ENCODE measurements at regions not wholly inside any gene's neighbourhood (a gene's known extent, or its start where the extent isn't known, plus 50 kb on each side); places are given as distances from the start of the nearest gene placed in this dataset.

DNA sequence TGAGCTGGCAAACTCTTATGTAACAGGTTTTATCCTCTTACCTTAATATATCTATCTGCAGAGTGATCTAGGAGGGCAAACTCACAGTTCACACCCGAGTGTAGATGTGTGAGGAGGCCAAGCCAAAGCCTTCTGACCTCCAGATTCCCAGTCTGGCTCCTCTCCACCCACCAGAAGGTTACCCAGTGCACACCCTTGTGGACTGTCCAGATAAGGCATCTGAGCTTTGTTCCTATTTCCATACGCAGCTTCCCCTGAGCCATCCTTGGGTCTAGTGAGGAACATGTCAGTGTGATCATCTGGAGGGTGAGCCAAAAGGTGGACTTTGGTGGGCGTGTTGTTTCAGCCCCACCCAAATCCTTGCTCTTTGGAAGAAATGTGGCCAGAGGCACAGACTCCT is 203.0 kb upstream of the MEOX2 start:
- Mint-ChIP-seq H3K27me3 (no peaks in the 10 kb centered on the region), H3K4me3 (no peak overlapping the region), H3K36me3 (peaks cover 3% of the 10 kb centered on the region), H3K9me3 (peaks cover 3% of the 10 kb centered on the region), H3K27ac (no peak overlapping the region), H3K4me1 (ENCODE audit: low read depth in 2 of 2) (no peaks in the 10 kb centered on the region)
- DNase-seq (ENCODE audit: low spot score), result no peak
- no peak for ATAC-seq

DNA sequence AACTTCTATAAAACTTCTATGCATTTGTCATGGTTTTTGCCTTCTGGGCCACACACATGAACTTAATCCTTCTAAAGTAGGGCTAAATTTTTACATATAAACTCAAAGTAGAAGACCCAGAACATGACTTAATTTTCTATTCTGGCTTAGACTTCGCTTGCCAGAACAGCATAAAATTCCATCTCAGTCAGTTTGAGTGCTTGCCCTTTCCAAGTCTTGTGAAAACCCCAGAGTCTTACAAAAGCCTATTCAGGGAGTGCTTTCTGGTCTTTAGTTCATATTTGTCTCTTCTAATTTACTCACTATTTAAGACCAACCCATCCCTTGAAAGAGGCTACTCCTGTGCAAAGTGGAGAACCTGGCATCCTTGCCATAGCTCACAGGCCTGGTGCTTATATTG is 201.6 kb upstream of the MEOX2 start:
- no peak overlapping the region for H3K4me3 Mint-ChIP-seq
- H3K27ac Mint-ChIP-seq, result no peak overlapping the region
- ATAC-seq, result no peak
- H3K9me3 Mint-ChIP-seq, result no peaks in the 10 kb centered on the region
- H3K36me3 Mint-ChIP-seq, result no peaks in the 10 kb centered on the region
- no peaks in the 10 kb centered on the region for H3K27me3 Mint-ChIP-seq
- DNase-seq (ENCODE audit: low spot score), result no peak
- H3K4me1 Mint-ChIP-seq (ENCODE audit: low read depth in 2 of 2), result no peaks in the 10 kb centered on the region

DNA sequence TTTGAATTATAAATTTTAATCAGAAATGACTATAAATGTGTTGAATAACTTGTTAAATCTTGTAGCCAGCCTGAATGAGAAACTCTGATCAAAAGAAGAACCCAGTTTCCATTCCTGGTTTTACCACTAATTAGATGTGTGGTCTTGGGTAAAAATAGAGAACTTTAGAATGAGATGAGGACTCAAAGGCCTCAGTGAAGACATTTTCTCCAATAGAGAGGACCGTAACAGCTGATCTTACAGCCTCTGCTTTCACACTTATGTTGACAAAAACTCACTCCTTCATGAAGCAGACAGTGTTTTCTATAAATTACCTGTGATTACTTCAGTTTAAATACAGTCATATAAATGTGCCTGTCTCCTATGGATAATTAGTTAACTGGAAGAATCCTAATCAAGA is 200.1 kb upstream of the MEOX2 start:
- no peaks in the 10 kb centered on the region for H3K4me1 Mint-ChIP-seq (ENCODE audit: low read depth in 2 of 2)
- no peak overlapping the region for H3K27ac Mint-ChIP-seq
- H3K9me3 Mint-ChIP-seq, result no peaks in the 10 kb centered on the region
- H3K27me3 Mint-ChIP-seq, result no peaks in the 10 kb centered on the region
- DNase-seq (ENCODE audit: low spot score) (no peak), ATAC-seq (no peak)
- H3K36me3 Mint-ChIP-seq, result no peaks in the 10 kb centered on the region
- no peak overlapping the region for H3K4me3 Mint-ChIP-seq

DNA sequence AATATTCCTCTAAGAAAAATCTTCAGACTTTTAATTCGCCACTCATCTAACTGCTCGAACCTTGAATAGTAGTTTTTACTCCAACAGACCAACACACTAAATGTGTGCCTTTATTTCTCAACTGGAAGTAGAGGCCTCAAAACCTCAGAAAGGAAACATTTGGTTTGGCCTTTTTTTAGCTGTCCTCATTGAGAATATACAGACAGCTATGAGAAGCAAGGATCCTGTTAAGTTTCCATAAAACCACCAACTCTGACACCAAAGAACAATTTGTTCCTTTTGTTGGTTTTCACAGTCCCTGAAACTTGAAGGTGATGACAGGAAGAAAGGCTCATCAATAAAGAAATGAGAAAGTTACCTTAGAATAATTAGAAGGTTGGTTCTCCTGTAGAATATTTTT is 199.2 kb upstream of the MEOX2 start:
- H3K27ac Mint-ChIP-seq, result no peak overlapping the region
- H3K36me3 Mint-ChIP-seq, result no peaks in the 10 kb centered on the region
- no peaks in the 10 kb centered on the region for H3K9me3 Mint-ChIP-seq
- no peak for ATAC-seq
- H3K4me1 Mint-ChIP-seq (ENCODE audit: low read depth in 2 of 2), result no peaks in the 10 kb centered on the region
- no peak overlapping the region for H3K4me3 Mint-ChIP-seq
- no peaks in the 10 kb centered on the region for H3K27me3 Mint-ChIP-seq
- DNase-seq (ENCODE audit: low spot score), result no peak

DNA sequence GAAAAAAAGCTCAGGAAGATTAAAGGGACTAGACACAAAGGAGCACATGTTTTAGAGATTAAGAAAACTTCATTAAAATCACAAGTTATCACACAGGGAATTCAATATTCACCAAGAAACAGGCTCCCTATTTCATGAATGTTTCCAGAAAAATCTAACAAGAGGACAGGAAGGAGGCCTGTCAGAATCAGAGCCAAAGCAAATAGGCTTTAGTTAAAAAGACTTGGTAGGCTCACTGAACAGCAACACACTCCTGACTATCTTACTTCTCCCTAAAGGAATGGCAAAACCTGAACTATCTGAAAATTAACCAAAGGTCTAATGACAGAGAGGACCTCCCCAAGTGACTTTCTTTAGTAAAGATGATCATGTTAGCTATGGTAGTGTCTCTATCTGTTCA is 188.3 kb upstream of the MEOX2 start:
- no peak overlapping the region for H3K27ac Mint-ChIP-seq
- ATAC-seq (no peak), DNase-seq (ENCODE audit: low spot score) (no peak)
- H3K27me3 Mint-ChIP-seq, result no peaks in the 10 kb centered on the region
- no peaks in the 10 kb centered on the region for H3K36me3 Mint-ChIP-seq
- peaks cover 8% of the 10 kb centered on the region for H3K9me3 Mint-ChIP-seq
- no peaks in the 10 kb centered on the region for H3K4me1 Mint-ChIP-seq (ENCODE audit: low read depth in 2 of 2)
- no peak overlapping the region for H3K4me3 Mint-ChIP-seq

DNA sequence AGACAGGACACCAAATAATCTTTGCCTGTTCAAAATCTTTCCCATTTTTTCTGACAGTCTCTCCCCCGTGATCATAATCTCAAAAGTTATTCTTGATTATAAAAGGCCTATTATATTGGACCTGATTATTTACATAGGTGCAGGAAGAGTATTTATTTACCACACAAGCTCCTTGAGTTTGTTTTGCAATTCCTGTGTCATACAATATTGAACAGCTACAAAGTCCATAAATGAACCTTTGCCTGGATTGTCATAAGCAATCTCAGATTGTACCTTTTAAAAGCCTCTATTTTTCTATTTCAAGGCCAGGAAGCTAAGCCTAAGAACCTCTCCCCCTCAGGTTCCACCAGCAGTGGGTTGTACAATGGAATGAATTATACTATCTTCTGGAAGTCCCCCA is 183.9 kb upstream of the MEOX2 start:
- ATAC-seq (no peak), DNase-seq (ENCODE audit: low spot score) (no peak)
- Mint-ChIP-seq H3K9me3 (peaks cover 11% of the 10 kb centered on the region), H3K27ac (no peak overlapping the region), H3K4me3 (no peak overlapping the region), H3K27me3 (no peaks in the 10 kb centered on the region), H3K36me3 (no peaks in the 10 kb centered on the region), H3K4me1 (ENCODE audit: low read depth in 2 of 2) (no peaks in the 10 kb centered on the region)

DNA sequence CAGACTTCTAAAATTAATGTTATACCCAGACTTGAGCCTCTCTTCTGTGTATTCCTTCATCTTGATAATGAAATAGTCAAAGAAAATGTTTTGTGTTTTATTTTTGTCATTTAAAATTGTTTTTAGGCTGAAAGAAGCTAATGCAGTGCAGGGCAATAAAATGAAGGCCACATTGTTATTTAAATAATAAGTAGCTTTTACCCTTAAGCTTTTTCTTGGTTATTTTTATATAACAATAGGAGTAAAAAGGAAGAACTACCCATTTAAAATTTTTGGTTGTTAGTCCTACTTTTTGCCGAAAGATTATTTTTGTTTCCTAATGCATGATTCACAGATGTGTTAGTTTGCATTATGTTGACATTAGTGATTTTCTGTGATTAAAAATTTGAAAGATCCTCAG is 181.0 kb upstream of the MEOX2 start:
- Mint-ChIP-seq H3K27ac (no peak overlapping the region), H3K4me1 (ENCODE audit: low read depth in 2 of 2) (no peaks in the 10 kb centered on the region), H3K4me3 (no peak overlapping the region), H3K27me3 (no peaks in the 10 kb centered on the region), H3K9me3 (peaks cover 19% of the 10 kb centered on the region), H3K36me3 (no peaks in the 10 kb centered on the region)
- no peak for ATAC-seq
- DNase-seq (ENCODE audit: low spot score), result no peak

DNA sequence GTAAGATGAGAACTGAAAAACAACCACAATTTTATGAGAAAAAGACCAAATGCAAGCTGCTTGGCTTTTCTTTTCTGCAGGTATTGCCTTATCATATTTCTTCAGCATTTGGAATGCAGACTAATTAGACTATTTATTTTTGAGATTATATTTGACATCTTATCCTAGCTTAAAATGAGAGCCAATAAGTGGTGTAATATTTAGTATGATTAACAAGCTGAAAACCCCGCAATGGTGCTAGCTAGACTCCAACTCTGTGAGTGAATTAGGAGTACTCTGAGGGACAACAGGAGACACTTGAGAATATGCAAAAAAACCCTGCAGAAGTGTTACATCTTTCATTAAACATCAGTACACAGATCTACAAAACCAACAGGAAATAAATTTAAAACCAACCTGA is 180.3 kb upstream of the MEOX2 start:
- ATAC-seq (no peak), DNase-seq (ENCODE audit: low spot score) (no peak)
- no peaks in the 10 kb centered on the region for H3K27me3 Mint-ChIP-seq
- H3K4me1 Mint-ChIP-seq (ENCODE audit: low read depth in 2 of 2), result no peaks in the 10 kb centered on the region
- H3K36me3 Mint-ChIP-seq, result no peaks in the 10 kb centered on the region
- H3K9me3 Mint-ChIP-seq, result peaks cover 24% of the 10 kb centered on the region
- H3K27ac Mint-ChIP-seq, result no peak overlapping the region
- no peak overlapping the region for H3K4me3 Mint-ChIP-seq

DNA sequence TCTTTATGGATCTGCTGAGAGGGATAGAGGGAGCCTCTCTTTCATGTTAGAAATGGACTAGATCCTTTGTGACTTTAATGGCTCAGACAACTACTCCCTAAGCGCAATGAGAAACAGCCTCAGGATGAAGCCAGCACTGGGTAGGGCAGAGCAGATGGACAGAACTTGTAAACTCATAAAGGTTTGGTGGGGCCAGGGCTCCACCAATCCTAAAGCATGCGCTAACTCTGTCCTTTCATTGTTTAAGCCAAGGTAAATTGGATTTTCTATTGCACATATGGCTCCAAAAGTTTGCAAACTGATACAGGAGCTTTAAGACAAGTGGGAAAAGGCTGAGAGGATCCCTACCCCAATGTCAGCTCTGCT is 178.1 kb upstream of the MEOX2 start:
- Mint-ChIP-seq H3K9me3 (peaks cover 22% of the 10 kb centered on the region), H3K27me3 (no peaks in the 10 kb centered on the region), H3K27ac (no peak overlapping the region), H3K4me3 (no peak overlapping the region), H3K4me1 (ENCODE audit: low read depth in 2 of 2) (no peaks in the 10 kb centered on the region), H3K36me3 (no peaks in the 10 kb centered on the region)
- DNase-seq (ENCODE audit: low spot score) (no peak), ATAC-seq (no peak)

DNA sequence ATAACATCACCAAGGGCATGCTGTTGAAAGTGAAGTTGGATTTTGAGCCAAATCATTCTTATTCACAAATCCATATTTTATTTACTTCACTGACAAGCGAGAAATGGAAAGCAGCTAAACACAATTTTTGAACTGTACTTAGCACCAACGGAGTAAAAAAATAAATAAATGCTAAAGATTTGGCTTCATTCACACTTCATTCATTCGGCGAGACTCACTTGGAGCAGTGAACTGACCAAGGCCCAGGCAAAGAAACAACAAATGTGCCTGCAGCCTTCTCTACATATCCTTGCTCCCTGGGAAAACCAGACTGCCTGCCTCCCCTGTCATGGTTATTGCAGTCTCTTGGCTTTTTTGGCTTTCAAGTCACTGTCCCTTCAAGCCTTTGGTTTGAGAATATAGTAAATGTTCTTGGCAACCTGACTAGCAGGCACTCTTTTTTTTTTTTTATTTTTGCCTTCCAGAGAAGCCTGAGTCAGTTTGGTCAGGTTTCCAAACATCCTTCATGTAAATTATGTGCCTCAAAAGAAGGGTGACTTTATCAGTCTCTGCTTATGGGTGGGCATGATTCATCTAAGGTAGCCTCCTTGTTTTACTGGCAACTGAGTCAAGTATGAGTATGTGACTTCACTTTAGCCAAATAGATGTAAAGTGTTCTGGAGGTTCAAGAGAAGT is 177.6 kb upstream of the MEOX2 start:
- Mint-ChIP-seq H3K27ac (no peak overlapping the region), H3K4me1 (ENCODE audit: low read depth in 2 of 2) (no peaks in the 10 kb centered on the region), H3K27me3 (no peaks in the 10 kb centered on the region), H3K36me3 (no peaks in the 10 kb centered on the region), H3K9me3 (peaks cover 25% of the 10 kb centered on the region), H3K4me3 (no peak overlapping the region)
- no peak for ATAC-seq
- DNase-seq (ENCODE audit: low spot score), result no peak

DNA sequence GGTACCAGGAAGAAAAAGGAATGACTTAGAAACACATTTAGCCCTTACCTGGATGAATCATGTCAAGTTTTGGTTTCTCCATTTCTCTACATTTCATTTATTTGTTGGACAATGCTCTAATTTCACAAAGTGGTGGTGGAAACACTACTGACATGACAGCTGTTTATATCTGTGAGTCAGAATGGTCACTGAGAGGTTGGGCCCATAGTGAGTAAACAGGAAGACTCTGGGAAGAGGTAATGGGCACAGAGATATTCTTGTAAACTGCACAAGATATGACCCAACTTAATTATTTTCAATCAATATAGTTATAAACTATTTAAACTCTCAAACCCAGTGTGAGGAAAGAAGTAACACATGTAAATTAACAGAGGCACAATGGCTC is 176.3 kb upstream of the MEOX2 start:
- Mint-ChIP-seq H3K27ac (no peak overlapping the region), H3K36me3 (no peaks in the 10 kb centered on the region), H3K27me3 (no peaks in the 10 kb centered on the region), H3K9me3 (peaks cover 27% of the 10 kb centered on the region), H3K4me1 (ENCODE audit: low read depth in 2 of 2) (no peaks in the 10 kb centered on the region), H3K4me3 (no peak overlapping the region)
- DNase-seq (ENCODE audit: low spot score), result no peak
- ATAC-seq, result no peak

DNA sequence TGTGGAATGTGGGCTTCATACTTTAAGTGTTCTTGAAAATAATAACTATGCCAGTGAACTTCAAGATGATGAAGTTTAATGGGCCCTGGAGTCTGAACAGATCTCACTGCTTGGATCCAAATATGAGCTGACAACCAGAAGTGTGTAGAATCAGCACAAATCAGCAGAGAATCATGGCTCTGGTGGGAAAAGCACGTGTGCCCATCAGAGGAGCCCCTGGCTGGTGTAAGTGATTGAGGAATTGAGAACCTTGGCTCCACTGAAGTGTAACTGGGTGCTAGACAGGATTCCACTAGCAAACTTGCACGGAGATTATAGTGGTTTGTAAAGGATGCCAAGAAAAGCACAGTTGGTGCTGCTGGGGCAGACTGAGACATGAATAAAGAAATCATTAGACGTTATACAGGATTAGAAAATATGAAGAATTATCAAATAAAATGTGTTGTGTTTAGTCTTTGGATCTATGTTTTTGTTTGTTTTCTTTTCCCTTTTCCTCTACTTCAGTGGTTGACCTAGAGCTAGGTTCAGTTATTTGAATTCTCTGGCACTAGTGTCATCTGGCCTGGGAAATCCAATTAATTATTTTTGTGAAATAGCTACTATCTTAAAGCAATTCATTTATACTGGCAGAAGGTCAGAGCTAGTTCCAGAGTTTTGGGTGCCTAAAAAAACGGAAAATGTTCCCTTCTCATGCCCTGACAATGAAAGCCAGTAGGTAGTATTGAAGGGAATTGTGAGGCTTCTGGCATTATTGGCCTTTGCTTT is 175.7 kb upstream of the MEOX2 start:
- Mint-ChIP-seq H3K36me3 (no peaks in the 10 kb centered on the region), H3K4me3 (no peak overlapping the region), H3K4me1 (ENCODE audit: low read depth in 2 of 2) (no peaks in the 10 kb centered on the region), H3K27me3 (no peaks in the 10 kb centered on the region), H3K27ac (no peak overlapping the region), H3K9me3 (peaks cover 27% of the 10 kb centered on the region)
- DNase-seq (ENCODE audit: low spot score), result no peak
- ATAC-seq, result no peak

DNA sequence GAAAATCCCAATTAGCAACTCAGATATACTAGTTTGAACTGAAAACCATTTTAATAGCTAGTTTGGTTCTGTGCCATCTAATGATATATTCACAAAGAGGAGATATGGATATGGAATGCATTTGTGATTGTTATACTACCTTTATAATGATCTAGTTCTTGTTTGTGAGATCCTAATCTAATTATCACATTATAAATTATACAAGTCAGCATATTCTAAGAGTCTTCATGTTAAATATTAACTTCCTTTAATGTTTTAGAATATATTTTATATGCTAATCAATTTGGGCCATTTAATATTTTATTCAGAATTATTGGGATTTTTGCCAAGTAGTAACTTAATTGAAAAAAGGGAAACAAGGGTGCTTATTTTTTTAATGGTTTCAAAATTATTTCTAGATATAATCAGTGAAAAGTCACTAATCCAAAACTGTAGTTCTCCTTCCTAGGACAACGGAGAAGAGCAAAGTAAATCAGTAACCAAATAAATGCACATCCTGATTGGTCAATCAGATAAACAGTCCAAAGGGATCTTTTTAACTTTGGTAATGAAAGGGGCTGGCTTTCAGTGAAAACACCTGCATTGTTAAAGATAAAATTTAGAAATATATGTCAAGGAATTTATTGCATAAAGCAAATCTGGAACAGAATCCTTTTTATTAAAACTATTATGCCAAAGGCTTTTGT is 173.9 kb upstream of the MEOX2 start:
- no peak overlapping the region for H3K27ac Mint-ChIP-seq
- peaks cover 20% of the 10 kb centered on the region for H3K9me3 Mint-ChIP-seq
- H3K4me1 Mint-ChIP-seq (ENCODE audit: low read depth in 2 of 2), result no peaks in the 10 kb centered on the region
- DNase-seq (ENCODE audit: low spot score) (no peak), ATAC-seq (no peak)
- H3K27me3 Mint-ChIP-seq, result no peaks in the 10 kb centered on the region
- H3K36me3 Mint-ChIP-seq, result no peaks in the 10 kb centered on the region
- H3K4me3 Mint-ChIP-seq, result no peak overlapping the region

DNA sequence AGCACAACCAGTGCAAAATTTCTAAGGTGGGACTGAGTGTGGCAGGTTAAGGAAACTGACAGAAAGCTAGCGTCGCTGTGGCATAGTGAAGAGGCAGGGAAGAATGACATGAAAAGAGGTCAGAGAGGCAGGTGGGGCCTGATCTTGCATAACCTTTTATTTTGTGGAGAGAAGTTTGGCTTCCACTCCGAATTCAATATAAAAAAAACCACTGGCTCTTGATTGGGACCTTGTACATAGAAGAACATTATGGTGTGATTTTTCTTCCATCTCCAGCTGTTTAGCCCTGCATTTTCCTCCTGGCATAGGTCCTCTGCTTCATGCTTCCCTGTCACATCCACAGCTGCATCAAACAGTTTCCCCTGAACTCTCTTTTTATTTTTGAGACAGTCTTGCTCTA is 170.5 kb upstream of the MEOX2 start:
- Mint-ChIP-seq H3K36me3 (no peaks in the 10 kb centered on the region), H3K4me1 (ENCODE audit: low read depth in 2 of 2) (no peaks in the 10 kb centered on the region), H3K4me3 (no peak overlapping the region), H3K9me3 (peaks cover 12% of the 10 kb centered on the region), H3K27me3 (no peaks in the 10 kb centered on the region), H3K27ac (no peak overlapping the region)
- DNase-seq (ENCODE audit: low spot score) (no peak), ATAC-seq (no peak)
